Dendritic cell treated with granulocyte-macrophage colony-stimulating factor and Interleukin-4, amounts not matched to agents 40 ng/mL and 50 ng/mL, for 4 days (primary cell): ENCODE measurements at regions not wholly inside any gene's neighbourhood (a gene's known extent, or its start where the extent isn't known, plus 50 kb on each side); places are given as distances from the start of the nearest gene placed in this dataset.

ENCODE experiments used
- H3K27ac Mint-ChIP-seq: one replicate; pipeline ENCODE4 v1.8.0; 2022; ENCODE audit warnings: mild to moderate bottlenecking, mixed read lengths
- H3K27me3 Mint-ChIP-seq: one replicate; pipeline ENCODE4 v1.8.0; 2022; ENCODE audit warnings: mild to moderate bottlenecking, mixed read lengths
- H3K36me3 Mint-ChIP-seq: one replicate; pipeline ENCODE4 v1.8.0; 2022; ENCODE audit warnings: low read depth, mixed read lengths
- H3K4me1 Mint-ChIP-seq: one replicate; pipeline ENCODE4 v1.8.0; 2022; ENCODE audit warnings: low read depth, mixed read lengths
- H3K4me3 Mint-ChIP-seq: one replicate; pipeline ENCODE4 v1.8.0; 2022; ENCODE audit warnings: mild to moderate bottlenecking, moderate library complexity, mixed read lengths
- H3K9me3 Mint-ChIP-seq: one replicate; pipeline ENCODE4 v1.8.0; 2022; ENCODE audit warnings: mixed read lengths
- intact Hi-C: fragments of 100-400 bp; cut with micrococcal nuclease; formaldehyde crosslinking; loops from one replicate; pipeline ENCODE4 v1.15.0; 2022

- intact Hi-C loops = no loop called here
- H3K27ac Mint-ChIP-seq = no peak overlapping the region
- no peaks in the 10 kb centered on the region for H3K9me3 Mint-ChIP-seq
- H3K4me1 Mint-ChIP-seq = peaks cover 63% of the 10 kb centered on the region
- peaks cover 4% of the 10 kb centered on the region for H3K27me3 Mint-ChIP-seq
- no peaks in the 10 kb centered on the region for H3K36me3 Mint-ChIP-seq
- H3K4me3 Mint-ChIP-seq = no peak overlapping the region
These were observed 159.5 kb upstream of the PTPN1 start for GRCh38 chr20:50350510-50351249.

GRCh38 chr20:50351541-50351940 is 158.6 kb upstream of the PTPN1 start:
- Mint-ChIP-seq H3K36me3 (no peaks in the 10 kb centered on the region), H3K4me1 (peaks cover 54% of the 10 kb centered on the region), H3K9me3 (no peaks in the 10 kb centered on the region), H3K27me3 (peaks cover 7% of the 10 kb centered on the region), H3K27ac (no peak overlapping the region), H3K4me3 (no peak overlapping the region)
- intact Hi-C loops = no loop called here

DNA sequence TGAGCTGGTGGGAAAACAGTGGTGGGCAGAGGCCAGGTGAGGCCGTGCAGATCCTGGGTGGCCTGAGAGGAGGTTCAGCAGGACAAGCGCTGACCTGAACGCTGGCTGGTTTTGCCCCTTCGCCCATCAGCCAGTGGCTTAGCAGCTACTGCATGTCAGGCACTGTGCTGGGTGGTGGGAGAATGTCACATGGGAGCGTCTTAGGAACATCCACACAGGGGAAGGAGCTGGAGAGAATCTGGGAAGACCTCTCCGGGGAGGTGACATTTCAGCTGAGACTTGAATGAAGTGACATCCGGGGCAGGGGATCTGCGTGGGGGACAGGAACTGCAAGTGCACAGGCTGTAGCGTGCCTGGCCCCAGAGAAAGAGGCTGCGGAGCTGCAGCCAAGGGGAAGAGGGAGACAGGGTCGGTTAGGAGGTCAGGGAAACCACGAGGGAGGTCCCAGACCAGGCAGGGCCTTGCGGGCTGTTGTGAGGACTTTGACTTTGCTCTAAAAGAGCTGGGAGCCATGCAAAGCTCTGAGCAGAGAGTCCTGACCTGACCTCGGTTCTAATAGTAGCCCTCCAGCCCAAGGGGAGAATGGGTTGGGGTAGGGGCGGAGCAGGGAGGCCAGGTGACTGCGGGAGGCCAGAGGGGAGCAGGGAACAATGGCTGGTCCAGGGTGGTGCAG is 156.8 kb upstream of the PTPN1 start:
- intact Hi-C loops = no loop called here
- Mint-ChIP-seq H3K27me3 (peaks cover 16% of the 10 kb centered on the region), H3K4me1 (peaks cover 35% of the 10 kb centered on the region), H3K9me3 (no peaks in the 10 kb centered on the region), H3K27ac (peak overlapping the region; percentile 58), H3K36me3 (no peaks in the 10 kb centered on the region), H3K4me3 (no peak overlapping the region)

DNA sequence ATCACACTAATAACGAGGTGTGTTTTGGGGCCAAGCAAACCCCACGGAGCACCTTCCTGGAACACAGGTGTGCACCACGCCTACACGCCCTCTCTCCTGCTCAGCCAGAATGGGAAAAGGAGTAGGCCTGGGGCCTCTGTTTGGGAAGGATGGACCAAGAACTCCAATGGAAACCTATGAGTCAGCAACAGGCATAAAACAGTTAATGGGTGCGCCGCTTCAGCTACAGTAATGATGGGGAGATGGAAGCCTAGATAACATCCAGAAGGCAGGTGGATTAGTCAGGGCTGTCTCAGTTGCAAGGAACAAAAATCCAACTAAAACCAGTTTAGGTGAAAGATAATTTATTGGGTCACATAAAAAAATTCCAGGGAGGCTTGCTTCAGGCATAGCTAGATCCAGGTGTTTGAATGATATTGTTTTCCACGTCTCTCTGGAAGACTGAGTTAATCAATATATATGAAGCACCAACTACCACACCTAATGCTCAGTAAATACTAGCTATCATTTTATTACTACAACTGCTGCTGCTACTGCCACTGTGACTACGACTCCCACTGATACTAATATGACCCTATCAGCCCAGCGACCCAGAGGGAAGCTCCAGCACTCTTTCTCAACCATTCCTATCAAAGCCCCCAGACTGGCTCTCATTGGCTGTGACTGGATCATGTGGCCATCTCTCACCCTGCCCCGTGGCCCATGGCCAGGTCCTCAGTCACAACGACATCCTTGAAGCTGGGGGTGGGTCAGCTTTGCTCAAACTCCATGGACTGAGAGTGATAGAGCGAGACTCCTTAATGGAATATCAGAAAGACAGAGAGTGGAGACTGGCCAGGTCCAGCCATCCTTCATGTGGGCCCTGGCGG is 155.2 kb upstream of the PTPN1 start:
- H3K27ac Mint-ChIP-seq = no peak overlapping the region
- H3K36me3 Mint-ChIP-seq = no peaks in the 10 kb centered on the region
- intact Hi-C loops = no loop called here

GRCh38 chr20:50355590-50356524 is 154.3 kb upstream of the PTPN1 start:
- intact Hi-C loops = no loop called here
- Mint-ChIP-seq H3K27ac (no peak overlapping the region), H3K4me1 (peaks cover 30% of the 10 kb centered on the region)

More for the DNA sequence above, 155.2 kb upstream of the PTPN1 start:
- no peaks in the 10 kb centered on the region for H3K9me3 Mint-ChIP-seq
- peaks cover 20% of the 10 kb centered on the region for H3K27me3 Mint-ChIP-seq
- H3K4me1 Mint-ChIP-seq = peaks cover 37% of the 10 kb centered on the region
- H3K4me3 Mint-ChIP-seq = no peak overlapping the region

DNA sequence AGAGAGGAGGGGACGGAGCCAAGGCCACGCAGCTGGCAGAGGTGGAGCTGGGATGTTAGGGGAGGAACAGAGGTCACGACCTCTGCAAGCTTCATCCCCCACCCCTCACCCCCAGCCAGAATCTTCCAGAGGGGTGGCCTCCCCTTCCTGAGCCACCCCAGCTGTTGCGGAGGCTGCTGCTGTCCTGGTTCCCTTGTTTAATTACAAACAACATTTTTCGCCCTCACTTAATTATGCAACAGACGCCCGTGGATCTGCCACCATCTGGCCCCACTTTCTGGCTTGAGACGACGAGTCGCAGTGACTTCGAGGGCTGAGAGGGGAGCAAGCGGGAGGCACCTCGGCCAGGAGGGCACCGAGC is 153.7 kb upstream of the PTPN1 start:
- H3K27ac Mint-ChIP-seq = no peak overlapping the region
- H3K4me1 Mint-ChIP-seq = peaks cover 33% of the 10 kb centered on the region
- H3K36me3 Mint-ChIP-seq = no peaks in the 10 kb centered on the region
- intact Hi-C loops = no loop called here
- peaks cover 21% of the 10 kb centered on the region for H3K27me3 Mint-ChIP-seq
- no peak overlapping the region for H3K4me3 Mint-ChIP-seq
- H3K9me3 Mint-ChIP-seq = no peaks in the 10 kb centered on the region

More at GRCh38 chr20:50355590-50356524, 154.3 kb upstream of the PTPN1 start:
- Mint-ChIP-seq H3K4me3 (no peak overlapping the region), H3K27me3 (peaks cover 20% of the 10 kb centered on the region), H3K36me3 (no peaks in the 10 kb centered on the region), H3K9me3 (no peaks in the 10 kb centered on the region)

DNA sequence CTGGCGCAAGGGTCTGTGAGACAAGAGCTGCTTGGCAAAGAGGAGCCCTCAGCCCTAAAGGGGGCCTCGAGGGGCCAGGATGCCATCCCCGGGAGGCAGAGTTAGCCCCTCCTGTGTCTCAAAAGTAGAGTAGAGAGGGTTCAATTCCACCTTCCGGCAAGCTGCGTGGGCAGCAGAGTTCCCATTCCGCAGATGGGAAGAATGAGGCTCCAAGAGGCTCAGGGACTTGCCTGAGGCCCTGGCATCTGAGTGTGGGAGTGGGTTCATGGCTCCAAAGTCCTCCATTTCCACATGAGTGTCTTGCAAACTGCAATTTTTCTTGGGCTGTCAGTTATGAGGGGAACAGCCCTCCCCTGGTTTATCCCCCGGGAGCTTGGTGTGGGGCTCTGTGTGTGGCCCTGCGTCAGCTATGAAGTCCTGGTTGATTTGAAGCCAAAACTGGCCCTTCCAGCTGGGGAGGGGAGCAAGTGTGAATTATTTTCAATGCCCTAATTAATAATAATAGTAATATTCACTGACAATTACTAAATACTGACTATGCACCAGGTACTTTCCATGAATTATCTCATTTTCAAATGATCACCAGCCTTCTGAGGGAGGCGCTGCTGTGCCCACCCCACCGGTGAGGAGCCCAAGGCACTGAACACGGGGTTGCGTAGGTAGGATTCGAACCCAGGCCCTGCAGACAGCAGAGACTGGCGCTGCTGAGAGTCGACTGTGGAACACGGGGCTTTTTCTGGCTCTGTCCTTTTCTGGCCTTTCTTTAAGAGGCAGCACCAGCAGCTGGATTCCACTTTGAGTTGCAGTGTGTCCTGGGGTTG is 153.0 kb upstream of the PTPN1 start:
- Mint-ChIP-seq H3K27ac (no peak overlapping the region), H3K36me3 (no peaks in the 10 kb centered on the region), H3K4me3 (no peak overlapping the region), H3K4me1 (peaks cover 33% of the 10 kb centered on the region), H3K9me3 (no peaks in the 10 kb centered on the region), H3K27me3 (peaks cover 21% of the 10 kb centered on the region)
- intact Hi-C loops = no loop called here

- intact Hi-C loops = no loop called here
- H3K27ac Mint-ChIP-seq = no peak overlapping the region
- H3K4me1 Mint-ChIP-seq = peaks cover 28% of the 10 kb centered on the region
- H3K36me3 Mint-ChIP-seq = no peaks in the 10 kb centered on the region
- peaks cover 21% of the 10 kb centered on the region for H3K27me3 Mint-ChIP-seq
- no peaks in the 10 kb centered on the region for H3K9me3 Mint-ChIP-seq
- H3K4me3 Mint-ChIP-seq = no peak overlapping the region
These were observed 152.4 kb upstream of the PTPN1 start for GRCh38 chr20:50357783-50358161.

GRCh38 chr20:50358166-50358565 is 152.0 kb upstream of the PTPN1 start:
- H3K4me3 Mint-ChIP-seq = no peak overlapping the region
- H3K27me3 Mint-ChIP-seq = peaks cover 22% of the 10 kb centered on the region
- intact Hi-C loops = no loop called here
- no peaks in the 10 kb centered on the region for H3K36me3 Mint-ChIP-seq
- H3K27ac Mint-ChIP-seq = no peak overlapping the region
- peaks cover 24% of the 10 kb centered on the region for H3K4me1 Mint-ChIP-seq
- no peaks in the 10 kb centered on the region for H3K9me3 Mint-ChIP-seq

GRCh38 chr20:50358971-50359370 is 151.2 kb upstream of the PTPN1 start:
- Mint-ChIP-seq H3K9me3 (no peaks in the 10 kb centered on the region), H3K36me3 (no peaks in the 10 kb centered on the region), H3K27me3 (peaks cover 23% of the 10 kb centered on the region), H3K27ac (peak overlapping the region; percentile 28), H3K4me1 (peaks cover 21% of the 10 kb centered on the region), H3K4me3 (no peak overlapping the region)
- intact Hi-C loops = no loop called here

DNA sequence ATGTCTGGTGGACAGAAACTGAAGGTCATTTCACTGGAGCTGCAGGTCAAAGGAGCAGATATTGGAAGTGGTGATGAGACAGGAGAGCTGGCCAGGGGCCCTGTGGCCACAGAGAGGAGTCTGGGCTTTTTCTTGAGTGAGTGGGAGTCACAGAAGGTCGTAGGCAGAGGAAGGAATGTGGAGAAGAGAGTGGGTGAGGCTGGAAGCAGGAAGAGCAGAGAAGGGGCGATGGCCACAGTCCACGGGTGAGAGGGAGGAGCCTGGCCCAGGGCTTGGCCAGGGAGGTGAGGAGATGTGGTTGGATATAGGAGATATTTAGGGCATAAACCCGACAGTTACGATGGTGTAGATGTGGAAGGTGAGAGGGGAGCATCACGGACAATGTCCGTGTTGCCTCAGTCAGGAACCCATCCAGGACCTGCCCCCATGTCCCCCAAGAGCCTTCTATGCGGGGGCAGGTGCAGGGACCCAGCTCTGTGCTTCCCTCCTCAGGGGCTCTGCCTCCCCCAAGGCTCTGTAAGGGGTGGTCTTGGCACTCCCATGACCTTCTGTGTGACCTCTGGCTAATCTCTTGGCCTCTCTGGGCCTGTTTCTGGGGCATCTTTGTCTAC is 150.5 kb upstream of the PTPN1 start:
- no peak overlapping the region for H3K4me3 Mint-ChIP-seq
- H3K9me3 Mint-ChIP-seq = no peaks in the 10 kb centered on the region
- H3K27me3 Mint-ChIP-seq = peaks cover 26% of the 10 kb centered on the region
- H3K27ac Mint-ChIP-seq = peak overlapping the region; percentile 28
- intact Hi-C loops = no loop called here
- H3K4me1 Mint-ChIP-seq = peaks cover 26% of the 10 kb centered on the region
- no peaks in the 10 kb centered on the region for H3K36me3 Mint-ChIP-seq

GRCh38 chr20:50360218-50360672 is 149.9 kb upstream of the PTPN1 start:
- intact Hi-C loops = no loop called here
- H3K4me3 Mint-ChIP-seq = no peak overlapping the region
- H3K4me1 Mint-ChIP-seq = peaks cover 26% of the 10 kb centered on the region
- H3K36me3 Mint-ChIP-seq = no peaks in the 10 kb centered on the region
- no peaks in the 10 kb centered on the region for H3K9me3 Mint-ChIP-seq
- no peak overlapping the region for H3K27ac Mint-ChIP-seq
- H3K27me3 Mint-ChIP-seq = peaks cover 26% of the 10 kb centered on the region
